Mesenchymal stem cell (in vitro differentiated cells and primary cell): ENCODE measurements at regions not wholly inside any gene's neighbourhood (a gene's known extent, or its start where the extent isn't known, plus 50 kb on each side); places are given as distances from the start of the nearest gene placed in this dataset.

Experiments used
- DNase-seq: peaks from one replicate; pipeline ENCODE4 v3.0.0-alpha.2; 2013
- H2AFZ ChIP-seq: one replicate; pipeline ENCODE4 v1.6.1; 2013; ENCODE audit warnings: low read depth, mild to moderate bottlenecking, control low read depth, inconsistent platforms, low read length, moderate library complexity
- H2AK5ac ChIP-seq: 2 replicates; pipeline ENCODE4 v1.6.1; 2013; ENCODE audit warnings: low read length, moderate library complexity, mild to moderate bottlenecking, inconsistent platforms; ENCODE audit not compliant: severe bottlenecking
- H2BK120ac ChIP-seq: one replicate; pipeline ENCODE4 v1.6.1; 2013; ENCODE audit warnings: low read depth, mild to moderate bottlenecking, inconsistent platforms, low read length, moderate library complexity
- H2BK12ac ChIP-seq, 2 experiments: one replicate each; pipeline ENCODE4 v1.6.1; 2013; ENCODE audit warnings: inconsistent platforms in 2 of 2, low read length in 2 of 2, mild to moderate bottlenecking in 2 of 2, moderate library complexity in 2 of 2, control low read depth in 1 of 2
- H2BK15ac ChIP-seq: one replicate; pipeline ENCODE4 v1.6.1; 2013; ENCODE audit warnings: mild to moderate bottlenecking, low read depth, inconsistent platforms; ENCODE audit not compliant: poor library complexity, severe bottlenecking
- H2BK5ac ChIP-seq: 2 replicates; pipeline ENCODE4 v1.6.1; 2013; ENCODE audit warnings: low read depth, mild to moderate bottlenecking, low read length, control low read depth, inconsistent platforms; ENCODE audit not compliant: poor library complexity, severe bottlenecking
- H3K14ac ChIP-seq, 2 experiments: one replicate each; pipeline ENCODE4 v1.6.1; 2013; ENCODE audit warnings: inconsistent platforms in 2 of 2, low read length in 2 of 2, control low read depth in 1 of 2, mild to moderate bottlenecking in 1 of 2, moderate library complexity in 1 of 2
- H3K18ac ChIP-seq, 2 experiments: one replicate each; pipeline ENCODE4 v1.6.1; 2013; ENCODE audit warnings: inconsistent platforms in 2 of 2, low read length in 2 of 2, control low read depth in 1 of 2, low read depth in 1 of 2, mild to moderate bottlenecking in 1 of 2
- H3K23ac ChIP-seq, 2 experiments: one replicate each; pipeline ENCODE4 v1.6.1; 2013; ENCODE audit warnings: inconsistent platforms in 2 of 2, low read length in 2 of 2, mild to moderate bottlenecking in 2 of 2, moderate library complexity in 2 of 2, control low read depth in 1 of 2
- H3K27ac ChIP-seq: 2 replicates; pipeline ENCODE4 v1.5.1; 2013; ENCODE audit warnings: mild to moderate bottlenecking, moderate library complexity, low read length, control low read depth, inconsistent platforms; ENCODE audit not compliant: poor library complexity, severe bottlenecking
- H3K27me3 ChIP-seq, 2 experiments: 2 replicates each; pipeline versions ENCODE4 v1.6.1 to v1.7.0; 2013; ENCODE audit warnings: low read length in 2 of 2, mild to moderate bottlenecking in 2 of 2, moderate library complexity in 2 of 2, control low read depth in 1 of 2, inconsistent platforms in 1 of 2; ENCODE audit not compliant: control insufficient read depth in 1 of 2, insufficient read depth in 1 of 2
- H3K36me3 ChIP-seq, 2 experiments: 2 replicates each; pipeline versions ENCODE4 v1.6.1 to v1.7.0; 2013; ENCODE audit warnings: low read length in 2 of 2, control low read depth in 1 of 2, inconsistent platforms in 1 of 2, low read depth in 1 of 2, mild to moderate bottlenecking in 1 of 2; ENCODE audit not compliant: insufficient read depth in 2 of 2, control insufficient read depth in 1 of 2
- H3K4ac ChIP-seq, 2 experiments: one replicate each; pipeline ENCODE4 v1.6.1; 2013; ENCODE audit warnings: inconsistent platforms in 2 of 2, low read length in 2 of 2, mild to moderate bottlenecking in 2 of 2, moderate library complexity in 2 of 2, control low read depth in 1 of 2, low read depth in 1 of 2
- H3K4me1 ChIP-seq: 2 replicates; pipeline ENCODE4 v1.6.1; 2013; ENCODE audit warnings: low read depth, low read length, control low read depth; ENCODE audit not compliant: control insufficient read depth, insufficient read depth
- H3K4me2 ChIP-seq: 2 replicates; pipeline ENCODE4 v1.6.1; 2013; ENCODE audit warnings: low read length, mild to moderate bottlenecking, inconsistent platforms; ENCODE audit not compliant: poor library complexity, severe bottlenecking
- H3K4me3 ChIP-seq, 2 experiments: 2 replicates each; pipeline versions ENCODE4 v1.5.1 to v1.7.0; 2013; ENCODE audit warnings: low read length in 2 of 2, mild to moderate bottlenecking in 2 of 2, control low read depth in 1 of 2, low read depth in 1 of 2; ENCODE audit not compliant: insufficient read depth in 1 of 2
- H3K79me1 ChIP-seq: replicated peaks from 2 replicates; pipeline ENCODE4 v1.6.1; 2013; ENCODE audit warnings: mild to moderate bottlenecking, control low read depth, low read length, inconsistent platforms; ENCODE audit not compliant: poor library complexity, severe bottlenecking
- H3K9ac ChIP-seq: 2 replicates; pipeline ENCODE4 v1.7.0; 2013; ENCODE audit warnings: mild to moderate bottlenecking, low read length, moderate library complexity
- H3K9me3 ChIP-seq: 2 replicates; pipeline ENCODE4 v1.7.0; 2013; ENCODE audit warnings: mild to moderate bottlenecking, low read length; ENCODE audit not compliant: control insufficient read depth
- H4K8ac ChIP-seq: one replicate; pipeline ENCODE4 v1.6.1; 2013; ENCODE audit warnings: inconsistent platforms, mild to moderate bottlenecking, low read length, moderate library complexity
- H4K91ac ChIP-seq: one replicate; pipeline ENCODE4 v1.6.1; 2013; ENCODE audit warnings: mild to moderate bottlenecking, low read length, inconsistent platforms
- WGBS: methylation state at CpG from one replicate; pipeline ENCODE4 v1.1.7; 2013; ENCODE audit warnings: mixed read lengths; 5-methylcytosine and 5-hydroxymethylcytosine counted together

GRCh38 chr9:25584611-25585010, 93.6 kb downstream of the TUSC1 start:
- Histone ChIP-seq H3K9ac (no peak overlapping the region), H3K23ac (no peak overlapping the region), H2BK120ac (no peak overlapping the region), H3K4me2 (no peak overlapping the region), H3K4me1 (no peaks in the 10 kb centered on the region), H2BK12ac (no peak overlapping the region), H3K14ac (no peak overlapping the region), H4K91ac (no peak overlapping the region), H3K27ac (no peak overlapping the region), H3K36me3 (no peaks in the 10 kb centered on the region), H2AFZ (no peak overlapping the region), H3K9me3 (peaks cover 7% of the 10 kb centered on the region), H3K79me1 (no peaks in the 10 kb centered on the region), H4K8ac (no peak overlapping the region), H2AK5ac (no peak overlapping the region), H3K4ac (no peak overlapping the region), H3K18ac (no peak overlapping the region), H2BK15ac (no peak overlapping the region), H3K4me3 (no peak overlapping the region), H2BK5ac (no peak overlapping the region), H3K27me3 (no peaks in the 10 kb centered on the region)
- WGBS = 44% methylated on average over 2 of the region's 2 CpGs
- no peak for DNase-seq

- Histone ChIP-seq H2BK12ac (no peak overlapping the region), H3K4me2 (no peak overlapping the region), H3K9ac (no peak overlapping the region), H3K9me3 (no peaks in the 10 kb centered on the region), H2BK5ac (no peak overlapping the region), H2BK120ac (no peak overlapping the region), H3K18ac (no peak overlapping the region), H3K27ac (no peak overlapping the region), H3K4me3 (no peak overlapping the region), H2AFZ (no peak overlapping the region), H3K36me3 (no peaks in the 10 kb centered on the region), H2AK5ac (no peak overlapping the region), H3K79me1 (no peaks in the 10 kb centered on the region), H3K23ac (no peak overlapping the region), H3K4me1 (no peaks in the 10 kb centered on the region), H2BK15ac (no peak overlapping the region), H3K27me3 (no peaks in the 10 kb centered on the region), H4K91ac (no peak overlapping the region), H3K14ac (no peak overlapping the region), H4K8ac (no peak overlapping the region), H3K4ac (no peak overlapping the region)
- WGBS = 95% methylated on average over 5 of the region's 5 CpGs
- DNase-seq = no peak
Observed at GRCh38 chr9:25573281-25573680, 105.0 kb downstream of the TUSC1 start.

- H2AFZ ChIP-seq = no peak overlapping the region
- 87% methylated on average over 1 of the region's 2 CpGs for WGBS
Observed at GRCh38 chr9:25571491-25571890, 106.8 kb downstream of the TUSC1 start.

GRCh38 chr9:25570802-25571201, 107.4 kb downstream of the TUSC1 start:
- Histone ChIP-seq H3K79me1 (no peaks in the 10 kb centered on the region), H3K4me2 (no peak overlapping the region), H3K9me3 (no peaks in the 10 kb centered on the region), H3K27me3 (no peaks in the 10 kb centered on the region), H4K91ac (no peak overlapping the region), H3K9ac (no peak overlapping the region), H3K36me3 (no peaks in the 10 kb centered on the region), H2AFZ (no peak overlapping the region), H3K14ac (no peak overlapping the region), H2BK15ac (no peak overlapping the region), H3K4me3 (no peak overlapping the region), H3K4me1 (no peaks in the 10 kb centered on the region), H3K23ac (no peak overlapping the region), H2BK12ac (no peak overlapping the region), H3K27ac (no peak overlapping the region), H3K4ac (no peak overlapping the region), H2AK5ac (no peak overlapping the region), H4K8ac (no peak overlapping the region), H3K18ac (no peak overlapping the region), H2BK5ac (no peak overlapping the region), H2BK120ac (no peak overlapping the region)
- 64% methylated on average over 6 of the region's 6 CpGs for WGBS
- no peak for DNase-seq

More at GRCh38 chr9:25571491-25571890, 106.8 kb downstream of the TUSC1 start:
- no peak overlapping the region for H4K8ac ChIP-seq
- H3K79me1 ChIP-seq = no peaks in the 10 kb centered on the region
- no peak overlapping the region for H3K23ac ChIP-seq
- H3K36me3 ChIP-seq = no peaks in the 10 kb centered on the region
- H4K91ac ChIP-seq = no peak overlapping the region
- no peak overlapping the region for H3K4me2 ChIP-seq
- H2BK5ac ChIP-seq = no peak overlapping the region
- no peak overlapping the region for H3K18ac ChIP-seq
- no peaks in the 10 kb centered on the region for H3K9me3 ChIP-seq
- H2BK15ac ChIP-seq = no peak overlapping the region
- H2AK5ac ChIP-seq = no peak overlapping the region
- no peaks in the 10 kb centered on the region for H3K27me3 ChIP-seq
- H3K9ac ChIP-seq = no peak overlapping the region
- H2BK12ac ChIP-seq = no peak overlapping the region
- no peak overlapping the region for H3K4me3 ChIP-seq
- DNase-seq = no peak
- no peaks in the 10 kb centered on the region for H3K4me1 ChIP-seq
- no peak overlapping the region for H2BK120ac ChIP-seq
- no peak overlapping the region for H3K14ac ChIP-seq
- H3K27ac ChIP-seq = no peak overlapping the region
- H3K4ac ChIP-seq = no peak overlapping the region
